ENCODE measurements at regions not wholly inside any gene's neighbourhood (a gene's known extent, or its start where the extent isn't known, plus 50 kb on each side); places are given as distances from the start of the nearest gene placed in this dataset.
"Not testable (repeated sequence)": the region's sequence is repeated elsewhere in the genome, so short reads cannot be mapped to it uniquely, and the experiment has no call there.

GRCh38 chr17:16878084-16878483 lies 93.8 kb downstream of the TNFRSF13B start:
- Histone ChIP-seq H3K4me2 (ENCODE audit: low read length) (no peak overlapping the region), H3K4me3 (ENCODE audit: low read length) (no peak overlapping the region), H3K4me1 (ENCODE audit: control insufficient read depth, low read length) (no peaks in the 10 kb centered on the region), H3K27me3 (ENCODE audit: control insufficient read depth, low read length) (no peaks in the 10 kb centered on the region), H3F3A (ENCODE audit: control insufficient read depth, insufficient read depth) (no peaks in the 10 kb centered on the region), H3K9me3 (ENCODE audit: control insufficient read depth, insufficient read depth, low read length) (no peaks in the 10 kb centered on the region), H3K36me3 (ENCODE audit: control insufficient read depth, low read length) (no peaks in the 10 kb centered on the region), H3K9me2 (replicated peaks; ENCODE audit: control insufficient read depth, low read length) (no peaks in the 10 kb centered on the region), H4K20me1 (ENCODE audit: control insufficient read depth, insufficient read depth, low read depth, low read length) (no peaks in the 10 kb centered on the region), H3K27ac (ENCODE audit: low read depth, low read length) (no peak overlapping the region), H3K79me2 (ENCODE audit: control insufficient read depth, low read length) (no peaks in the 10 kb centered on the region)
- no peak for TF ChIP-seq EZH2phosphoT487 (IDR thresholded peaks at IDR 0.05; ENCODE audit: borderline replicate concordance, low read length)
- TF ChIP-seq CTCF (IDR thresholded peaks at IDR 0.05; ENCODE audit: low read depth, low read length, poor library complexity, severe bottlenecking), result no peak

GRCh38 chr17:16877099-16877498 lies 94.8 kb downstream of the TNFRSF13B start:
- Histone ChIP-seq H3K4me1 (ENCODE audit: control insufficient read depth, low read length) (no peaks in the 10 kb centered on the region), H3K36me3 (ENCODE audit: control insufficient read depth, low read length) (no peaks in the 10 kb centered on the region), H3K79me2 (ENCODE audit: control insufficient read depth, low read length) (no peaks in the 10 kb centered on the region), H3K9me2 (replicated peaks; ENCODE audit: control insufficient read depth, low read length) (no peaks in the 10 kb centered on the region), H3F3A (ENCODE audit: control insufficient read depth, insufficient read depth) (no peaks in the 10 kb centered on the region), H3K4me3 (ENCODE audit: low read length) (no peak overlapping the region), H4K20me1 (ENCODE audit: control insufficient read depth, insufficient read depth, low read depth, low read length) (no peaks in the 10 kb centered on the region), H3K9me3 (ENCODE audit: control insufficient read depth, insufficient read depth, low read length) (no peaks in the 10 kb centered on the region), H3K27me3 (ENCODE audit: control insufficient read depth, low read length) (no peaks in the 10 kb centered on the region), H3K27ac (ENCODE audit: low read depth, low read length) (no peak overlapping the region), H3K4me2 (ENCODE audit: low read length) (no peak overlapping the region)
- no peak for TF ChIP-seq CTCF (IDR thresholded peaks at IDR 0.05; ENCODE audit: low read depth, low read length, poor library complexity, severe bottlenecking)
- no peak for TF ChIP-seq EZH2phosphoT487 (IDR thresholded peaks at IDR 0.05; ENCODE audit: borderline replicate concordance, low read length)

- Histone ChIP-seq H3K79me2 (ENCODE audit: control insufficient read depth, low read length) (no peaks in the 10 kb centered on the region), H4K20me1 (ENCODE audit: control insufficient read depth, insufficient read depth, low read depth, low read length) (no peaks in the 10 kb centered on the region), H3K36me3 (ENCODE audit: control insufficient read depth, low read length) (no peaks in the 10 kb centered on the region), H3K9me3 (ENCODE audit: control insufficient read depth, insufficient read depth, low read length) (no peaks in the 10 kb centered on the region), H3K4me3 (ENCODE audit: low read length) (no peak overlapping the region), H3K27ac (ENCODE audit: low read depth, low read length) (no peak overlapping the region), H3K9me2 (replicated peaks; ENCODE audit: control insufficient read depth, low read length) (no peaks in the 10 kb centered on the region), H3F3A (ENCODE audit: control insufficient read depth, insufficient read depth) (no peaks in the 10 kb centered on the region), H3K27me3 (ENCODE audit: control insufficient read depth, low read length) (no peaks in the 10 kb centered on the region), H3K4me1 (ENCODE audit: control insufficient read depth, low read length) (no peaks in the 10 kb centered on the region), H3K4me2 (ENCODE audit: low read length) (no peak overlapping the region)
- TF ChIP-seq CTCF (IDR thresholded peaks at IDR 0.05; ENCODE audit: low read depth, low read length, poor library complexity, severe bottlenecking) (no peak), EZH2phosphoT487 (IDR thresholded peaks at IDR 0.05; ENCODE audit: borderline replicate concordance, low read length) (no peak)
Observed at GRCh38 chr17:16875662-16876061, 96.3 kb downstream of the TNFRSF13B start.

- not testable (repeated sequence) for H3K27me3 ChIP-seq (ENCODE audit: control insufficient read depth, low read length); H3K4me1 ChIP-seq (ENCODE audit: control insufficient read depth, low read length); H3F3A ChIP-seq (ENCODE audit: control insufficient read depth, insufficient read depth); H3K36me3 ChIP-seq (ENCODE audit: control insufficient read depth, low read length); H3K27ac ChIP-seq (ENCODE audit: low read depth, low read length); H3K4me2 ChIP-seq (ENCODE audit: low read length); H3K9me3 ChIP-seq (ENCODE audit: control insufficient read depth, insufficient read depth, low read length); H3K4me3 ChIP-seq (ENCODE audit: low read length); H3K79me2 ChIP-seq (ENCODE audit: control insufficient read depth, low read length); H4K20me1 ChIP-seq (ENCODE audit: control insufficient read depth, insufficient read depth, low read depth, low read length); H3K9me2 ChIP-seq (replicated peaks; ENCODE audit: control insufficient read depth, low read length)
Observed at GRCh38 chr17:16874216-16874615, 97.7 kb downstream of the TNFRSF13B start.

Data from DOHH2 (cell line).